HEK293T (cell line): ENCODE measurements at regions not wholly inside any gene's neighbourhood (a gene's known extent, or its start where the extent isn't known, plus 50 kb on each side); places are given as distances from the start of the nearest gene placed in this dataset.

Experiments used
- ARNT ChIP-seq: fragments of 450-650 bp; IDR thresholded peaks from 2 replicates; pipeline ENCODE4 v1.6.1; 2017; ENCODE audit warnings: mild to moderate bottlenecking
- BHLHE40 ChIP-seq: fragments of 450-650 bp; IDR thresholded peaks from 2 replicates; pipeline ENCODE4 v1.6.1; 2016; ENCODE audit warnings: mild to moderate bottlenecking, moderate library complexity, borderline replicate concordance
- FOXM1 ChIP-seq: fragments of 450-650 bp; IDR thresholded peaks from 2 replicates; pipeline ENCODE4 v1.6.1; 2017; ENCODE audit warnings: mild to moderate bottlenecking, borderline replicate concordance
- HDGF ChIP-seq: fragments of 450-650 bp; IDR thresholded peaks from 2 replicates; pipeline ENCODE4 v1.6.1; 2017; ENCODE audit warnings: antibody characterized with exemption, borderline replicate concordance
- LEF1 ChIP-seq: fragments of 450-650 bp; IDR thresholded peaks from 2 replicates; pipeline ENCODE4 v1.6.1; 2017; ENCODE audit warnings: mild to moderate bottlenecking, borderline replicate concordance
- SP1 ChIP-seq: fragments of 450-650 bp; IDR thresholded peaks from 2 replicates; pipeline ENCODE4 v1.6.1; 2017
- SUZ12 ChIP-seq: fragments of 450-650 bp; IDR thresholded peaks from 2 replicates; pipeline ENCODE4 v1.6.1; 2016; ENCODE audit warnings: mild to moderate bottlenecking
- TARDBP ChIP-seq: fragments of 450-650 bp; IDR thresholded peaks from 2 replicates; pipeline ENCODE4 v1.6.1; 2016

DNA sequence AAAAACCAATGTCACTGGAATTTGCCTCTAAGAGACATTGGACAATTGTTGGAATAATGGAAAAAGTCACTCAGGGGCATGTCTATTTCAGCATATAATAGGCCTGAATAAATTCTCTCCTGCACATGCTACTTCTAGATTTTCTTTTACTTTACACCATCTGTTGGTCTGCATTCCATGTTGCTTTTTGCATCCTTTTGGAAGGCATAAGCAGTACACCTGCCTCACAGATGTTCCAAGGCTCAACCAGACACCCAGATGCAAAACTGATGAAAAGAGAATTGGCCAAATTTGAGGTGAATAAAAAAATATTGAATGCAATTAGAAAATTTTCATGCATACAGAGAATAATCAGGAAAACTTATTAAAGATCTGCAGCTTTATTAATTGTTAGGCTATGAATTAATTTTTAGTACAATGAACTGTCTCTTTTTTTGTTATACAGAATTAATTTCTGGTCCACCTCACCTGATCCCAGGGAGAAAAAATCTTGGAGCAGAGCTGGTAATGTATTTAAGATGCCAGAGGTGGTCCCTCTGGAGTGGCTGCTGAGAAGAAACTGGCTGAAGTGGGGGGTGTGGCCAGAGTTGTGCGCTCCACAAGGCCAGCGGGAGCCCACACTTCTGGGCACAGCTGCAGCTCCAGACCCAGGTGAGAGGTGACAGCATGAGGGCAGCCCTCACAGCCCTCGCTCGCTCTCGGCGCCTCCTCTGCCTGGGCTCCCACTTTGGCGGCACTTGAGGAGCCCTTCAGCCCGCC lies 778.6 kb downstream of the CDH11 start:
- TF ChIP-seq TARDBP, result no peak
- TF ChIP-seq SUZ12, result no peak
- no peak for TF ChIP-seq BHLHE40
- no peak for TF ChIP-seq ARNT
- no peak for TF ChIP-seq FOXM1
- no peak for TF ChIP-seq HDGF
- TF ChIP-seq SP1, result no peak
- TF ChIP-seq LEF1, result no peak
